ENCODE measurements at regions not wholly inside any gene's neighbourhood (a gene's known extent, or its start where the extent isn't known, plus 50 kb on each side); places are given as distances from the start of the nearest gene placed in this dataset.

DNA sequence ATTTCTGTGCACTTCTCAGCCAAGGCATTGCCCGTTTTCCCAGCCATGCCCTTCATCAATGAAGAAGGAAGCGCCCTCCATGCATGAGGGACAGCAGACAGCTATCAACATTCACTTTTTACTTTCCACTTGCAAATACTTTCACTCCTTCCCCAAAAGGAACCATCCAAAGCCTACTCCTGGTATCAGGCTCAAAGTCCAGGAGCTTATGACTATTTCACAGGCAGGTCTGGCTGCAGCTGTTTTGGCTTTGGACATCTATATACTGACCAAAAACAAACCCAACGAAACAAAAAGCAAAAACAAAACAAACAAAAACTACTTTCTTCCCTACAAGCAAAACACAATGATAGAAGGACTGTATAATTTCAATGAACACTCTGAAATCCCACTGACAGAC, 825.1 kb downstream of the RNF144A start:
- TF ChIP-seq CTCF (IDR thresholded peaks at IDR 0.05) (no peak), POLR2A (IDR thresholded peaks at IDR 0.05) (no peak)
